ENCODE measurements at regions not wholly inside any gene's neighbourhood (a gene's known extent, or its start where the extent isn't known, plus 50 kb on each side); places are given as distances from the start of the nearest gene placed in this dataset.

- Mint-ChIP-seq H3K27me3 (peaks cover 5% of the 10 kb centered on the region), H3K27ac (no peak overlapping the region), H3K4me1 (no peaks in the 10 kb centered on the region), H3K36me3 (no peaks in the 10 kb centered on the region), H3K9me3 (peaks cover 0 to 2% (median 0%) of the 10 kb centered on the region in 7 donors), H3K4me3 (no peak overlapping the region)
- H3K4me3 ChIP-seq (ENCODE audit: low read depth, low read length): no peak overlapping the region
- H3K27ac ChIP-seq (ENCODE audit: insufficient read depth, low read length, poor library complexity, severe bottlenecking): no peak overlapping the region
- no peaks in the 10 kb centered on the region for H3K9me3 ChIP-seq (ENCODE audit: control insufficient read depth in 2 of 2, low read length in 2 of 2)
- no peaks in the 10 kb centered on the region for H3K27me3 ChIP-seq (ENCODE audit: control insufficient read depth, insufficient read depth, low read length)
- no peaks in the 10 kb centered on the region for H3K36me3 ChIP-seq (ENCODE audit: control insufficient read depth, insufficient read depth, low read length)
- no peaks in the 10 kb centered on the region for H3K4me1 ChIP-seq (ENCODE audit: control insufficient read depth, insufficient read depth, low read length, poor library complexity, severe bottlenecking)
- DNase-seq: no peak
- no peak for ATAC-seq (ENCODE audit: low read depth in 2 of 2)
Measured at GRCh38 chr16:24624102-24624501, 84.7 kb downstream of the RBBP6 start.

- ATAC-seq (ENCODE audit: low read depth in 2 of 2) (no peak), DNase-seq (no peak)
- Histone ChIP-seq H3K4me3 (ENCODE audit: low read depth, low read length) (no peak overlapping the region), H3K36me3 (ENCODE audit: control insufficient read depth, insufficient read depth, low read length) (no peaks in the 10 kb centered on the region), H3K9me3 (ENCODE audit: control insufficient read depth in 2 of 2, low read length in 2 of 2) (no peaks in the 10 kb centered on the region), H3K4me1 (ENCODE audit: control insufficient read depth, insufficient read depth, low read length, poor library complexity, severe bottlenecking) (no peaks in the 10 kb centered on the region), H3K27ac (ENCODE audit: insufficient read depth, low read length, poor library complexity, severe bottlenecking) (no peak overlapping the region), H3K27me3 (ENCODE audit: control insufficient read depth, insufficient read depth, low read length) (no peaks in the 10 kb centered on the region)
- H3K9me3 Mint-ChIP-seq: peaks cover 0 to 2% (median 0%) of the 10 kb centered on the region in 7 donors
- H3K4me3 Mint-ChIP-seq: no peak overlapping the region
- H3K27ac Mint-ChIP-seq: no peak overlapping the region
- H3K27me3 Mint-ChIP-seq: peaks cover 5% of the 10 kb centered on the region
- H3K4me1 Mint-ChIP-seq: no peaks in the 10 kb centered on the region
- no peaks in the 10 kb centered on the region for H3K36me3 Mint-ChIP-seq
Measured at GRCh38 chr16:24626256-24626655, 86.9 kb downstream of the RBBP6 start.

- H3K9me3 ChIP-seq (ENCODE audit: control insufficient read depth in 2 of 2, low read length in 2 of 2): no peaks in the 10 kb centered on the region
- no peak overlapping the region for H3K27ac ChIP-seq (ENCODE audit: insufficient read depth, low read length, poor library complexity, severe bottlenecking)
- ATAC-seq (ENCODE audit: low read depth in 2 of 2): no peak
- Mint-ChIP-seq H3K4me1 (no peaks in the 10 kb centered on the region), H3K36me3 (no peaks in the 10 kb centered on the region), H3K9me3 (peaks cover 0 to 2% (median 1%) of the 10 kb centered on the region in 7 donors), H3K4me3 (no peak overlapping the region), H3K27me3 (peaks cover 9% of the 10 kb centered on the region), H3K27ac (no peak overlapping the region)
- H3K4me1 ChIP-seq (ENCODE audit: control insufficient read depth, insufficient read depth, low read length, poor library complexity, severe bottlenecking): no peaks in the 10 kb centered on the region
- no peaks in the 10 kb centered on the region for H3K36me3 ChIP-seq (ENCODE audit: control insufficient read depth, insufficient read depth, low read length)
- H3K4me3 ChIP-seq (ENCODE audit: low read depth, low read length): no peak overlapping the region
- DNase-seq: no peak
- H3K27me3 ChIP-seq (ENCODE audit: control insufficient read depth, insufficient read depth, low read length): no peaks in the 10 kb centered on the region
Measured at GRCh38 chr16:24634919-24635318, 94.5 kb upstream of the TNRC6A start.

GRCh38 chr16:24635900-24636610 lies 93.4 kb upstream of the TNRC6A start:
- DNase-seq (no peak), ATAC-seq (ENCODE audit: low read depth in 2 of 2) (no peak)
- Mint-ChIP-seq H3K4me1 (no peaks in the 10 kb centered on the region), H3K27me3 (peaks cover 6% of the 10 kb centered on the region), H3K27ac (peak overlapping the region in 1 of 3 donors; percentile 38), H3K4me3 (no peak overlapping the region), H3K9me3 (peaks cover 0 to 2% (median 0%) of the 10 kb centered on the region in 7 donors), H3K36me3 (no peaks in the 10 kb centered on the region)
- H3K27ac ChIP-seq (ENCODE audit: insufficient read depth, low read length, poor library complexity, severe bottlenecking): no peak overlapping the region
- no peaks in the 10 kb centered on the region for H3K4me1 ChIP-seq (ENCODE audit: control insufficient read depth, insufficient read depth, low read length, poor library complexity, severe bottlenecking)
- H3K27me3 ChIP-seq (ENCODE audit: control insufficient read depth, insufficient read depth, low read length): no peaks in the 10 kb centered on the region
- H3K36me3 ChIP-seq (ENCODE audit: control insufficient read depth, insufficient read depth, low read length): no peaks in the 10 kb centered on the region
- no peaks in the 10 kb centered on the region for H3K9me3 ChIP-seq (ENCODE audit: control insufficient read depth in 2 of 2, low read length in 2 of 2)
- H3K4me3 ChIP-seq (ENCODE audit: low read depth, low read length): no peak overlapping the region

- Histone ChIP-seq H3K4me1 (ENCODE audit: control insufficient read depth, insufficient read depth, low read length, poor library complexity, severe bottlenecking) (no peaks in the 10 kb centered on the region), H3K9me3 (ENCODE audit: control insufficient read depth in 2 of 2, low read length in 2 of 2) (no peaks in the 10 kb centered on the region), H3K27ac (ENCODE audit: insufficient read depth, low read length, poor library complexity, severe bottlenecking) (no peak overlapping the region), H3K4me3 (ENCODE audit: low read depth, low read length) (no peak overlapping the region), H3K36me3 (ENCODE audit: control insufficient read depth, insufficient read depth, low read length) (no peaks in the 10 kb centered on the region), H3K27me3 (ENCODE audit: control insufficient read depth, insufficient read depth, low read length) (peaks cover 3% of the 10 kb centered on the region)
- no peaks in the 10 kb centered on the region for H3K4me1 Mint-ChIP-seq
- H3K4me3 Mint-ChIP-seq: no peak overlapping the region
- DNase-seq (no peak), ATAC-seq (ENCODE audit: low read depth in 2 of 2) (no peak)
- no peak overlapping the region for H3K27ac Mint-ChIP-seq
- H3K36me3 Mint-ChIP-seq: no peaks in the 10 kb centered on the region
- peaks cover 6% of the 10 kb centered on the region for H3K27me3 Mint-ChIP-seq
- peaks cover 0 to 5% (median 0%) of the 10 kb centered on the region in 7 donors for H3K9me3 Mint-ChIP-seq
Measured at GRCh38 chr16:24639769-24640168, 89.7 kb upstream of the TNRC6A start.

GRCh38 chr16:24643489-24643888 lies 86.0 kb upstream of the TNRC6A start:
- H3K4me3 Mint-ChIP-seq: no peak overlapping the region
- no peaks in the 10 kb centered on the region for H3K36me3 Mint-ChIP-seq
- Histone ChIP-seq H3K27ac (ENCODE audit: insufficient read depth, low read length, poor library complexity, severe bottlenecking) (no peak overlapping the region), H3K4me3 (ENCODE audit: low read depth, low read length) (no peak overlapping the region), H3K36me3 (ENCODE audit: control insufficient read depth, insufficient read depth, low read length) (no peaks in the 10 kb centered on the region), H3K9me3 (ENCODE audit: control insufficient read depth in 2 of 2, low read length in 2 of 2) (no peaks in the 10 kb centered on the region), H3K4me1 (ENCODE audit: control insufficient read depth, insufficient read depth, low read length, poor library complexity, severe bottlenecking) (no peaks in the 10 kb centered on the region), H3K27me3 (ENCODE audit: control insufficient read depth, insufficient read depth, low read length) (peaks cover 3% of the 10 kb centered on the region)
- H3K27me3 Mint-ChIP-seq: peaks cover 6% of the 10 kb centered on the region
- DNase-seq: no peak
- H3K9me3 Mint-ChIP-seq: peaks cover 0 to 5% (median 0%) of the 10 kb centered on the region in 7 donors
- H3K4me1 Mint-ChIP-seq: no peaks in the 10 kb centered on the region
- no peak overlapping the region for H3K27ac Mint-ChIP-seq
- ATAC-seq (ENCODE audit: low read depth in 2 of 2): no peak

- no peak overlapping the region for H3K27ac Mint-ChIP-seq
- peaks cover 3% of the 10 kb centered on the region for H3K27me3 ChIP-seq (ENCODE audit: control insufficient read depth, insufficient read depth, low read length)
- no peaks in the 10 kb centered on the region for H3K27me3 Mint-ChIP-seq
- no peaks in the 10 kb centered on the region for H3K4me1 ChIP-seq (ENCODE audit: control insufficient read depth, insufficient read depth, low read length, poor library complexity, severe bottlenecking)
- no peaks in the 10 kb centered on the region for H3K36me3 Mint-ChIP-seq
- H3K9me3 Mint-ChIP-seq: peaks cover 0 to 3% (median 0%) of the 10 kb centered on the region in 7 donors
- H3K9me3 ChIP-seq (ENCODE audit: control insufficient read depth in 2 of 2, low read length in 2 of 2): no peaks in the 10 kb centered on the region
- no peaks in the 10 kb centered on the region for H3K4me1 Mint-ChIP-seq
- H3K4me3 ChIP-seq (ENCODE audit: low read depth, low read length): no peak overlapping the region
- H3K27ac ChIP-seq (ENCODE audit: insufficient read depth, low read length, poor library complexity, severe bottlenecking): no peak overlapping the region
- no peak for DNase-seq
- H3K36me3 ChIP-seq (ENCODE audit: control insufficient read depth, insufficient read depth, low read length): no peaks in the 10 kb centered on the region
- ATAC-seq (ENCODE audit: low read depth in 2 of 2): no peak
- H3K4me3 Mint-ChIP-seq: no peak overlapping the region
Measured at GRCh38 chr16:24645739-24646645, 83.5 kb upstream of the TNRC6A start.

Data from CD4-positive, CD25-positive, alpha-beta regulatory T cell (primary cell).